ENCODE measurements at regions not wholly inside any gene's neighbourhood (a gene's known extent, or its start where the extent isn't known, plus 50 kb on each side); places are given as distances from the start of the nearest gene placed in this dataset.
"Not testable (repeated sequence)": the region's sequence is repeated elsewhere in the genome, so short reads cannot be mapped to it uniquely, and the experiment has no call there.

GRCh38 chr6:85286507-85286906 lies 163.4 kb upstream of the NT5E start:
- H4K20me1 ChIP-seq (ENCODE audit: insufficient read depth, low read length); H3K27me3 ChIP-seq (ENCODE audit: control insufficient read depth, insufficient read depth, low read length); H2BK20ac ChIP-seq (ENCODE audit: low read depth, low read length); H3K4me2 ChIP-seq (ENCODE audit: low read depth, low read length); BruUV-seq (replicated peaks); POLR2A ChIA-PET (ENCODE audit: unreplicated experiment); H3K9me1 ChIP-seq (ENCODE audit: insufficient read depth, low read length); in situ Hi-C loops (cut with MboI; ENCODE audit: low sequenced_read_pairs); H3K4me1 ChIP-seq (ENCODE audit: control insufficient read depth, insufficient read depth, low read length); H2AFZ ChIP-seq (replicated peaks; ENCODE audit: low read length, poor library complexity); intact Hi-C loops (cut with micrococcal nuclease); H2BK120ac ChIP-seq (ENCODE audit: low read depth, low read length); H3K18ac ChIP-seq (ENCODE audit: low read depth, low read length); H4K91ac ChIP-seq (ENCODE audit: insufficient read depth, low read depth, low read length); H2AK9ac ChIP-seq (replicated peaks; ENCODE audit: low read depth, low read length, poor library complexity); DNase-seq; H3K4ac ChIP-seq (ENCODE audit: low read depth, low read length); H2AK5ac ChIP-seq (ENCODE audit: low read depth, low read length); H4K5ac ChIP-seq (ENCODE audit: low read depth, low read length); H3K79me1 ChIP-seq (ENCODE audit: low read depth in 1 of 2, low read length in 2 of 2); H3K9ac ChIP-seq (ENCODE audit: low read depth, low read length); H3K9me3 ChIP-seq (ENCODE audit: control insufficient read depth, insufficient read depth, low read length); H3K56ac ChIP-seq (ENCODE audit: extremely low read depth, insufficient read depth, low read length); H4K8ac ChIP-seq (ENCODE audit: low read depth in 2 of 2, low read length in 2 of 2); CTCF ChIA-PET; H3K14ac ChIP-seq (replicated peaks; ENCODE audit: low read depth, low read length); H3K36me3 ChIP-seq (ENCODE audit: control insufficient read depth, insufficient read depth, low read length); dilution Hi-C loops (cut with HindIII; ENCODE audit: low sequenced_read_pairs, unreplicated experiment); H3K4me3 ChIP-seq (ENCODE audit: insufficient read depth, low read depth, low read length); ATAC-seq (ENCODE audit: low read depth); H2BK5ac ChIP-seq (ENCODE audit: low read depth, low read length, poor library complexity, severe bottlenecking); H3K23ac ChIP-seq (ENCODE audit: low read depth, low read length); H2BK15ac ChIP-seq (ENCODE audit: low read depth, low read length); H3K27ac ChIP-seq (ENCODE audit: insufficient read depth, low read length): not testable (repeated sequence)

Data from IMR-90 (cell line).